Keratinocyte (primary cell): ENCODE measurements at regions not wholly inside any gene's neighbourhood (a gene's known extent, or its start where the extent isn't known, plus 50 kb on each side); places are given as distances from the start of the nearest gene placed in this dataset.

Experiments used
- DNase-seq: peaks from one replicate; pipeline ENCODE4 v3.0.0-alpha.2; 2011; ENCODE audit warnings: low read depth, missing footprints, low spot score
- FAIRE-seq: peaks from 2 replicates; lab custom pipeline; 2011; peaks lifted over from hg19 to GRCh38; lab: Jason Lieb, UNC
- H2AFZ ChIP-seq: 2 replicates; pipeline ENCODE4 v1.6.0; 2012; ENCODE audit warnings: low read length, control low read depth, inconsistent platforms; ENCODE audit not compliant: control insufficient read depth
- H3K27ac ChIP-seq: 2 replicates; pipeline ENCODE4 v1.5.1; 2011; ENCODE audit warnings: low read length; ENCODE audit not compliant: control insufficient read depth, insufficient read depth
- H3K27me3 ChIP-seq: 3 replicates; pipeline ENCODE4 v1.6.0; 2011; ENCODE audit warnings: low read length; ENCODE audit not compliant: control insufficient read depth, insufficient read depth; ENCODE audit errors: extremely low read depth
- H3K36me3 ChIP-seq, 2 experiments: 2 replicates in 1 of 2; 3 replicates in 1 of 2; pipeline ENCODE4 v1.5.1; 2011; ENCODE audit warnings: low read length in 2 of 2, mild to moderate bottlenecking in 1 of 2; ENCODE audit not compliant: control insufficient read depth in 2 of 2, insufficient read depth in 2 of 2; ENCODE audit errors: extremely low read depth in 1 of 2
- H3K4me1 ChIP-seq: 3 replicates; pipeline ENCODE4 v1.5.1; 2011; ENCODE audit warnings: low read length; ENCODE audit not compliant: control insufficient read depth, insufficient read depth; ENCODE audit errors: extremely low read depth
- H3K4me2 ChIP-seq: 3 replicates; pipeline ENCODE4 v1.6.0; 2011; ENCODE audit warnings: low read depth, low read length; ENCODE audit not compliant: control insufficient read depth, insufficient read depth; ENCODE audit errors: extremely low read depth
- H3K4me3 ChIP-seq, 3 experiments: fragments of 200-600 bp in 1 of 3; sonication (generic) in 1 of 3; 2 replicates in 2 of 3; 3 replicates in 1 of 3; pipeline ENCODE4 v1.5.1; 2011 to 2016; ENCODE audit warnings: low read length in 3 of 3, mild to moderate bottlenecking in 3 of 3, control low read depth in 2 of 3, inconsistent platforms in 1 of 3, low read depth in 1 of 3, mixed read lengths in 1 of 3, mixed run types in 1 of 3, moderate library complexity in 1 of 3; ENCODE audit not compliant: control insufficient read depth in 2 of 3, insufficient read depth in 2 of 3; ENCODE audit errors: extremely low read depth in 1 of 3
- H3K79me2 ChIP-seq: 2 replicates; pipeline ENCODE4 v1.6.0; 2012; ENCODE audit warnings: low read length; ENCODE audit not compliant: control insufficient read depth, insufficient read depth
- H3K9ac ChIP-seq: 3 replicates; pipeline ENCODE4 v1.6.0; 2011; ENCODE audit warnings: low read length; ENCODE audit not compliant: control insufficient read depth, insufficient read depth; ENCODE audit errors: extremely low read depth
- H3K9me1 ChIP-seq: 3 replicates; pipeline ENCODE4 v1.6.0; 2011; ENCODE audit warnings: low read length; ENCODE audit not compliant: control insufficient read depth, insufficient read depth; ENCODE audit errors: extremely low read depth
- H3K9me3 ChIP-seq: 2 replicates; pipeline ENCODE4 v1.5.1; 2012; ENCODE audit warnings: low read depth, low read length; ENCODE audit not compliant: control insufficient read depth
- H4K20me1 ChIP-seq: 3 replicates; pipeline ENCODE4 v1.6.0; 2011; ENCODE audit warnings: low read length; ENCODE audit not compliant: control insufficient read depth, insufficient read depth; ENCODE audit errors: extremely low read depth
- CTCF ChIP-seq, 3 experiments: IDR thresholded peaks in 1 of 3; conservative IDR thresholded peaks in 1 of 3; optimal IDR thresholded peaks in 1 of 3; 2 replicates in 2 of 3; 3 replicates in 1 of 3; pipeline versions ENCODE3 to v1.5.1; 2011; ENCODE audit warnings: low read length in 3 of 3, mild to moderate bottlenecking in 3 of 3, moderate library complexity in 2 of 3, control low read depth in 1 of 3, inconsistent platforms in 1 of 3; ENCODE audit not compliant: insufficient read depth in 2 of 3; ENCODE audit errors: extremely low read depth in 1 of 3
- EZH2 ChIP-seq: IDR thresholded peaks from one replicate; pipeline ENCODE4 v1.6.1; 2012; ENCODE audit warnings: inconsistent platforms, mild to moderate bottlenecking, low read length, moderate library complexity
- dilution Hi-C: fragments of 300-500 bp; cut with MboI; formaldehyde crosslinking; loops from one replicate; pipeline ENCODE4 v1.7.0; 2020; ENCODE audit warnings: low sequenced_read_pairs; ENCODE audit not compliant: extremely low pct_ligation_motif_present

DNA sequence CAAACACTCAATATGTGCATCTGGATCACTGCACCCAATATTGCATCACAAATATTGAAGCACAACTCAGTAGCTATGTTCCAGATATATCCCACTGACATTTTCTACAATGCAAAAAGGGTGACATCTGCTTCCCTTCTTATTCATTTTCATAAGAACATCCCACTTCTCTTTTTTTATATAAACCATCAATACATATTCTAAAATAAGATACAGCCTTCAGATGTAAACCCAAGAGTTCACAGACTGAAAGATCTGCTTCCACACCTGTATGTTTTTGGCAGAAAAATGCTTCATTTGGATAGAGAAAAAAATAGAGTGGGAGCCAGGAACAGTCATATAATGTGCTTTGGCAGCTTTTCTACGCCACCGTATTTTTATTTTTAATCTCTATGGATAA lies 815.6 kb upstream of the ADGRL3 start:
- TF ChIP-seq CTCF (optimal IDR thresholded peaks at IDR 0.05 in 1 of 3, IDR thresholded peaks at IDR 0.05 in 1 of 3, conservative IDR thresholded peaks at IDR 0.05 in 1 of 3; ENCODE audit: extremely low read depth in 1 of 3, insufficient read depth in 2 of 3, low read length in 3 of 3): no peak
- no peak for TF ChIP-seq EZH2
- H3K9ac ChIP-seq: no peak overlapping the region
- dilution Hi-C loops: no loop called here
- H3K9me3 ChIP-seq: no peaks in the 10 kb centered on the region
- no peaks in the 10 kb centered on the region for H3K9me1 ChIP-seq
- H4K20me1 ChIP-seq: no peaks in the 10 kb centered on the region
- H3K27ac ChIP-seq: no peak overlapping the region
- DNase-seq (no peak), FAIRE-seq (no peak)
- no peaks in the 10 kb centered on the region for H3K79me2 ChIP-seq
- no peaks in the 10 kb centered on the region for H3K27me3 ChIP-seq
- no peaks in the 10 kb centered on the region for H3K36me3 ChIP-seq
- H3K4me3 ChIP-seq: no peak overlapping the region
- H2AFZ ChIP-seq: no peak overlapping the region
- no peak overlapping the region for H3K4me2 ChIP-seq
- no peaks in the 10 kb centered on the region for H3K4me1 ChIP-seq

DNA sequence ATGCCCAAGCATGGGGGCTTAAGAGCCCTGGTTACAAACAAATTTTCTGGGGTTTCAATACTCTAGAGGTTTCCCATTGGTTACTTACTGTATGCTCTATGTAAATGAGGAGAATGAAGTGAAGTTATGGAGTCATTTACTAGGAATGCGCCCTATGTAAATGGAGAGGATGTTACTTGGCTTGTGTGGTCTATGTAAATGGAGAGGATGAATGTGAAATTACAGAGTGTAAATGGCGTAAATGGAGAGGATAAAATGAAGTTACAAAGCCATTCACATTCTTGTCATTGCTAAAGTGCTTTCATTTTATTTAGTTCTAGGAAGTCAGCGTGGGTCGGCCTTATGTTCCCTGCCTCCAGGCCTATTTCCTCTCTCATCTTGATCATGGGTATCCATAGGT lies 810.5 kb upstream of the ADGRL3 start:
- Histone ChIP-seq H3K4me2 (no peak overlapping the region), H2AFZ (no peak overlapping the region), H3K9ac (no peak overlapping the region), H3K79me2 (no peaks in the 10 kb centered on the region), H3K36me3 (no peaks in the 10 kb centered on the region), H3K27me3 (no peaks in the 10 kb centered on the region), H3K4me1 (no peaks in the 10 kb centered on the region), H4K20me1 (no peaks in the 10 kb centered on the region), H3K9me1 (no peaks in the 10 kb centered on the region), H3K9me3 (no peaks in the 10 kb centered on the region), H3K27ac (no peak overlapping the region), H3K4me3 (no peak overlapping the region)
- dilution Hi-C loops: no loop called here
- FAIRE-seq: no peak
- no peak for DNase-seq
- TF ChIP-seq CTCF (optimal IDR thresholded peaks at IDR 0.05 in 1 of 3, IDR thresholded peaks at IDR 0.05 in 1 of 3, conservative IDR thresholded peaks at IDR 0.05 in 1 of 3; ENCODE audit: extremely low read depth in 1 of 3, insufficient read depth in 2 of 3, low read length in 3 of 3) (no peak), EZH2 (no peak)
